Natural killer cell (primary cell): ENCODE measurements at regions not wholly inside any gene's neighbourhood (a gene's known extent, or its start where the extent isn't known, plus 50 kb on each side); places are given as distances from the start of the nearest gene placed in this dataset.

Experiments
- ATAC-seq, 3 donors: fragments of 150-1000 bp in 2 of 3; fragments of 200-7000 bp in 1 of 3; cut with Tn5 transposase; 1 replicate in 1 of 3; 2 replicates in 2 of 3; pipeline ENCODE4 v1.10.0; 2021; ENCODE audit warnings: mild to moderate bottlenecking in 2 of 3, moderate library complexity in 2 of 3
- DNase-seq, 2 donors: peaks; one replicate each; pipeline versions ENCODE4 v3.0.0 to v3.0.0-alpha.2; 2013 to 2021; ENCODE audit warnings: mixed read lengths in 1 of 2
- H3K27ac ChIP-seq: one replicate; pipeline ENCODE4 v1.5.1; 2013; ENCODE audit warnings: mild to moderate bottlenecking, low read length
- H3K27me3 ChIP-seq: one replicate; pipeline ENCODE4 v1.6.1; 2013; ENCODE audit warnings: low read length; ENCODE audit not compliant: control insufficient read depth, insufficient read depth
- H3K36me3 ChIP-seq: one replicate; pipeline ENCODE4 v1.6.1; 2013; ENCODE audit warnings: low read length; ENCODE audit not compliant: control insufficient read depth, insufficient read depth
- H3K4me1 ChIP-seq: one replicate; pipeline ENCODE4 v1.6.1; 2013; ENCODE audit warnings: low read length; ENCODE audit not compliant: control insufficient read depth, insufficient read depth
- H3K4me3 ChIP-seq: one replicate; pipeline ENCODE4 v1.5.1; 2013; ENCODE audit warnings: low read length
- H3K9me3 ChIP-seq: one replicate; pipeline ENCODE4 v1.6.1; 2013; ENCODE audit warnings: low read length; ENCODE audit not compliant: control insufficient read depth, insufficient read depth
- H3K27ac Mint-ChIP-seq, 2 donors: one replicate each; pipeline ENCODE4 v1.8.0; 2022; ENCODE audit warnings: mild to moderate bottlenecking in 2 of 2, mixed read lengths in 2 of 2, moderate library complexity in 1 of 2
- H3K27me3 Mint-ChIP-seq, 2 donors: one replicate each; pipeline ENCODE4 v1.8.0; 2022; ENCODE audit warnings: low read depth in 2 of 2, mixed read lengths in 2 of 2
- H3K36me3 Mint-ChIP-seq: one replicate; pipeline ENCODE4 v1.8.0; 2022; ENCODE audit warnings: mixed read lengths
- H3K4me1 Mint-ChIP-seq, 2 donors: one replicate each; pipeline ENCODE4 v1.8.0; 2022; ENCODE audit warnings: mixed read lengths in 2 of 2
- H3K4me3 Mint-ChIP-seq: one replicate; pipeline ENCODE4 v1.8.0; 2022; ENCODE audit warnings: mild to moderate bottlenecking, moderate library complexity, mixed read lengths
- H3K9me3 Mint-ChIP-seq, 2 donors: one replicate each; pipeline ENCODE4 v1.8.0; 2022; ENCODE audit warnings: mixed read lengths in 2 of 2
- CTCF ChIP-seq: fragments of 200-600 bp; IDR thresholded peaks from one replicate; pipeline ENCODE4 v1.8.0; 2022; ENCODE audit warnings: antibody characterized with exemption
- WGBS: methylation state at CpG from one replicate; pipeline ENCODE4 v1.1.7; 2013; ENCODE audit warnings: missing lambda C conversion rate; ENCODE audit not compliant: insufficient coverage; 5-methylcytosine and 5-hydroxymethylcytosine counted together
- intact Hi-C: fragments of 100-400 bp; cut with micrococcal nuclease; formaldehyde crosslinking; loops from one replicate; pipeline ENCODE4 v1.14.2; 2022

GRCh38 chr5:68074633-68075032 lies 140.9 kb upstream of the PIK3R1 start:
- H3K27me3 Mint-ChIP-seq = peaks cover 0 to 3% of the 10 kb centered on the region in 2 donors
- H3K36me3 ChIP-seq = no peaks in the 10 kb centered on the region
- no peaks in the 10 kb centered on the region for H3K27me3 ChIP-seq
- H3K4me1 ChIP-seq = no peaks in the 10 kb centered on the region
- TF ChIP-seq CTCF = no peak
- H3K9me3 Mint-ChIP-seq = no peaks in the 10 kb centered on the region
- no peak overlapping the region for H3K27ac ChIP-seq
- WGBS = 97% methylated on average over 1 of the region's 1 CpG
- intact Hi-C loops = no loop called here
- H3K4me1 Mint-ChIP-seq = no peaks in the 10 kb centered on the region
- no peak overlapping the region for H3K4me3 Mint-ChIP-seq
- ATAC-seq (no peak), DNase-seq (no peak)
- no peaks in the 10 kb centered on the region for H3K36me3 Mint-ChIP-seq
- H3K4me3 ChIP-seq = no peak overlapping the region
- H3K27ac Mint-ChIP-seq = no peak overlapping the region
- no peaks in the 10 kb centered on the region for H3K9me3 ChIP-seq

GRCh38 chr5:68074048-68074632 lies 141.4 kb upstream of the PIK3R1 start:
- H3K36me3 Mint-ChIP-seq = no peaks in the 10 kb centered on the region
- DNase-seq (no peak), ATAC-seq (no peak)
- H3K27me3 ChIP-seq = no peaks in the 10 kb centered on the region
- intact Hi-C loops = no loop called here
- H3K4me3 Mint-ChIP-seq = no peak overlapping the region
- H3K27ac ChIP-seq = no peak overlapping the region
- H3K27me3 Mint-ChIP-seq = peaks cover 0 to 3% of the 10 kb centered on the region in 2 donors
- no peaks in the 10 kb centered on the region for H3K36me3 ChIP-seq
- H3K9me3 Mint-ChIP-seq = no peaks in the 10 kb centered on the region
- H3K27ac Mint-ChIP-seq = no peak overlapping the region
- no peak overlapping the region for H3K4me3 ChIP-seq
- WGBS = 100% methylated on average over 1 of the region's 1 CpG
- H3K4me1 ChIP-seq = no peaks in the 10 kb centered on the region
- H3K9me3 ChIP-seq = no peaks in the 10 kb centered on the region
- no peak for TF ChIP-seq CTCF
- no peaks in the 10 kb centered on the region for H3K4me1 Mint-ChIP-seq

GRCh38 chr5:68071736-68072135 lies 143.8 kb upstream of the PIK3R1 start:
- Mint-ChIP-seq H3K36me3 (no peaks in the 10 kb centered on the region), H3K27me3 (no peaks in the 10 kb centered on the region), H3K9me3 (no peaks in the 10 kb centered on the region), H3K27ac (no peak overlapping the region), H3K4me3 (no peak overlapping the region), H3K4me1 (no peaks in the 10 kb centered on the region)
- no peak for ATAC-seq
- H3K27me3 ChIP-seq = no peaks in the 10 kb centered on the region
- no peak overlapping the region for H3K27ac ChIP-seq
- H3K9me3 ChIP-seq = no peaks in the 10 kb centered on the region
- 84% methylated on average over 6 of the region's 6 CpGs for WGBS
- H3K36me3 ChIP-seq = no peaks in the 10 kb centered on the region
- no peak for DNase-seq
- intact Hi-C loops = no loop called here
- no peaks in the 10 kb centered on the region for H3K4me1 ChIP-seq
- no peak for TF ChIP-seq CTCF
- no peak overlapping the region for H3K4me3 ChIP-seq

GRCh38 chr5:68071282-68071632 lies 144.3 kb upstream of the PIK3R1 start:
- TF ChIP-seq CTCF = no peak
- H3K4me3 Mint-ChIP-seq = no peak overlapping the region
- ATAC-seq (no peak), DNase-seq (no peak)
- no CpG with 5 or more reads among the region's 3 CpGs for WGBS
- intact Hi-C loops = no loop called here
- no peaks in the 10 kb centered on the region for H3K9me3 Mint-ChIP-seq
- H3K4me1 Mint-ChIP-seq = no peaks in the 10 kb centered on the region
- H3K27me3 Mint-ChIP-seq = no peaks in the 10 kb centered on the region
- H3K36me3 Mint-ChIP-seq = no peaks in the 10 kb centered on the region
- no peaks in the 10 kb centered on the region for H3K9me3 ChIP-seq
- no peaks in the 10 kb centered on the region for H3K27me3 ChIP-seq
- no peaks in the 10 kb centered on the region for H3K36me3 ChIP-seq
- H3K4me1 ChIP-seq = no peaks in the 10 kb centered on the region
- no peak overlapping the region for H3K27ac Mint-ChIP-seq
- H3K4me3 ChIP-seq = no peak overlapping the region
- H3K27ac ChIP-seq = no peak overlapping the region
